ENCODE measurements at regions not wholly inside any gene's neighbourhood (a gene's known extent, or its start where the extent isn't known, plus 50 kb on each side); places are given as distances from the start of the nearest gene placed in this dataset.

GRCh38 chr13:59437544-59438301, 726.0 kb downstream of the DIAPH3 start:
- TF ChIP-seq REST (IDR thresholded peaks at IDR 0.05; ENCODE audit: unreplicated experiment): peak; percentile 69
- TF ChIP-seq NANOG (IDR thresholded peaks at IDR 0.05; ENCODE audit: borderline replicate concordance): no peak
- no peak for TF ChIP-seq CTCF (conservative IDR thresholded peaks at IDR 0.05; ENCODE audit: low read depth in 2 of 2)
- no peak for TF ChIP-seq EZH2 (IDR thresholded peaks at IDR 0.05; ENCODE audit: low read depth, unreplicated experiment)
- TF ChIP-seq POLR2AphosphoS5 (IDR thresholded peaks at IDR 0.05; ENCODE audit: low read depth): no peak
- TF ChIP-seq JUNB (IDR thresholded peaks at IDR 0.05; ENCODE audit: unreplicated experiment): no peak
- no peak for TF ChIP-seq ZNF331 (CRISPR knock-in tag; IDR thresholded peaks at IDR 0.05; ENCODE audit: low read depth)
- TF ChIP-seq EZH2phosphoT487 (IDR thresholded peaks at IDR 0.05; ENCODE audit: unreplicated experiment): no peak

Measured in GM23338 (cell line).